Gastroesophageal sphincter (tissue), 4 donors: ENCODE measurements at regions not wholly inside any gene's neighbourhood (a gene's known extent, or its start where the extent isn't known, plus 50 kb on each side); places are given as distances from the start of the nearest gene placed in this dataset.

Experiments
- ATAC-seq: fragments of 150-250 bp; one replicate; pipeline ENCODE4 v1.9.1; 2016; ENCODE audit warnings: mild to moderate bottlenecking, moderate library complexity
- H3K27ac ChIP-seq, 4 donors: fragments of 200-600 bp; sonication (generic) in 3 of 4; 1 replicate in 3 of 4; 2 replicates in 1 of 4; pipeline ENCODE4 v1.5.1; 2016 to 2019
- H3K27me3 ChIP-seq: fragments of 200-600 bp; sonication (generic); one replicate; pipeline ENCODE4 v1.5.1; 2019
- H3K36me3 ChIP-seq, 2 donors: fragments of 200-600 bp; sonication (generic); one replicate each; pipeline ENCODE4 v1.5.1; 2019; ENCODE audit warnings: control low read depth in 1 of 2
- H3K4me1 ChIP-seq, 3 donors: fragments of 200-600 bp; sonication (generic); 1 replicate in 2 of 3; 2 replicates in 1 of 3; pipeline ENCODE4 v1.5.1; 2016 to 2019; ENCODE audit warnings: control low read depth in 2 of 3
- H3K4me3 ChIP-seq, 2 donors: fragments of 200-600 bp; sonication (generic); one replicate each; pipeline ENCODE4 v1.5.1; 2019; ENCODE audit warnings: mild to moderate bottlenecking in 1 of 2, moderate library complexity in 1 of 2
- H3K9me3 ChIP-seq, 3 donors: fragments of 200-600 bp; sonication (generic); one replicate each; pipeline ENCODE4 v1.5.1; 2017 to 2019; ENCODE audit warnings: control low read depth in 2 of 3
- EP300 ChIP-seq: sonication (generic); formaldehyde crosslinking; IDR thresholded peaks from one replicate; pipeline ENCODE4 v1.6.1; 2017; ENCODE audit warnings: antibody characterized with exemption, mild to moderate bottlenecking
- POLR2A ChIP-seq, 2 donors: fragments of 450-650 bp; IDR thresholded peaks; one replicate each; pipeline ENCODE4 v1.6.1; 2017; ENCODE audit warnings: antibody characterized with exemption in 2 of 2, mild to moderate bottlenecking in 2 of 2, moderate library complexity in 1 of 2
- POLR2AphosphoS5 ChIP-seq: sonication (generic); formaldehyde crosslinking; IDR thresholded peaks from one replicate; pipeline ENCODE4 v1.6.1; 2017; ENCODE audit warnings: antibody characterized with exemption
- WGBS, 2 donors: methylation state at CpG; one replicate each; pipeline ENCODE4 v1.1.5; 2018; ENCODE audit warnings: low coverage in 1 of 2; 5-methylcytosine and 5-hydroxymethylcytosine counted together
- TF ChIP-seq, protein P1 (sequence below), 4 experiments: fragments of 200-600 bp in 2 of 4; fragments of 450-650 bp in 2 of 4; sonication (generic) in 1 of 4; IDR thresholded peaks; one replicate each; pipeline ENCODE4 v1.5.1; 2017 to 2019; ENCODE audit warnings: antibody characterized with exemption in 4 of 4, mild to moderate bottlenecking in 2 of 4, moderate library complexity in 2 of 4

DNA sequence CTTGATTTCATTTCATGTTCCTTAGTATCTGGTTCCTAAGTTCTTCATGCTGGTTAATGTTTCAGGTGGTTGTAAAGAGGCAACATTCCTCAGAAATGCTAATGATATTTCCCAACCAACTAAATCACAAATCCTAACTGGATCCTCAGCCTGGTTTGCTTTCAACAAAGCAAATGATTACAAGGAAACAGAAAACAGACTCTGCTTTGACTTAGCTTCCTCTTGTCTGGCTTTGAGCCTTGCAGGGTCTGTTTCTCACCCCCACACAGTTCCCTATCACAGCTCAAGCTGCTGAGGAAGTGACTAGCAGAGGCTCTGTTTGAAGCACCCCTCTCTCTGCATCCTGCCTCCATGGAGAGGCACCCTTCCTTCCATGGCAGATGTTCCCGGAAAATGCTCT is 130.2 kb upstream of the CTTNBP2 start:
- no peak for ATAC-seq
- TF ChIP-seq POLR2A (IDR thresholded peaks at IDR 0.05) (no peak), POLR2AphosphoS5 (no peak), EP300 (no peak)
- TF ChIP-seq, protein P1, sequence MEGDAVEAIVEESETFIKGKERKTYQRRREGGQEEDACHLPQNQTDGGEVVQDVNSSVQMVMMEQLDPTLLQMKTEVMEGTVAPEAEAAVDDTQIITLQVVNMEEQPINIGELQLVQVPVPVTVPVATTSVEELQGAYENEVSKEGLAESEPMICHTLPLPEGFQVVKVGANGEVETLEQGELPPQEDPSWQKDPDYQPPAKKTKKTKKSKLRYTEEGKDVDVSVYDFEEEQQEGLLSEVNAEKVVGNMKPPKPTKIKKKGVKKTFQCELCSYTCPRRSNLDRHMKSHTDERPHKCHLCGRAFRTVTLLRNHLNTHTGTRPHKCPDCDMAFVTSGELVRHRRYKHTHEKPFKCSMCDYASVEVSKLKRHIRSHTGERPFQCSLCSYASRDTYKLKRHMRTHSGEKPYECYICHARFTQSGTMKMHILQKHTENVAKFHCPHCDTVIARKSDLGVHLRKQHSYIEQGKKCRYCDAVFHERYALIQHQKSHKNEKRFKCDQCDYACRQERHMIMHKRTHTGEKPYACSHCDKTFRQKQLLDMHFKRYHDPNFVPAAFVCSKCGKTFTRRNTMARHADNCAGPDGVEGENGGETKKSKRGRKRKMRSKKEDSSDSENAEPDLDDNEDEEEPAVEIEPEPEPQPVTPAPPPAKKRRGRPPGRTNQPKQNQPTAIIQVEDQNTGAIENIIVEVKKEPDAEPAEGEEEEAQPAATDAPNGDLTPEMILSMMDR (IDR thresholded peaks at IDR 0.05) = no peak
- no peak overlapping the region for H3K4me3 ChIP-seq
- H3K4me1 ChIP-seq = no peaks in the 10 kb centered on the region
- peaks cover 0 to 8% (median 0%) of the 10 kb centered on the region in 3 donors for H3K9me3 ChIP-seq
- H3K27me3 ChIP-seq = no peaks in the 10 kb centered on the region
- 43% methylated on average over 1 of the region's 1 CpG; no CpG with 5 or more reads in 1 of the 2 donors for WGBS, 2 donors
- H3K36me3 ChIP-seq = no peaks in the 10 kb centered on the region
- H3K27ac ChIP-seq = no peak overlapping the region

DNA sequence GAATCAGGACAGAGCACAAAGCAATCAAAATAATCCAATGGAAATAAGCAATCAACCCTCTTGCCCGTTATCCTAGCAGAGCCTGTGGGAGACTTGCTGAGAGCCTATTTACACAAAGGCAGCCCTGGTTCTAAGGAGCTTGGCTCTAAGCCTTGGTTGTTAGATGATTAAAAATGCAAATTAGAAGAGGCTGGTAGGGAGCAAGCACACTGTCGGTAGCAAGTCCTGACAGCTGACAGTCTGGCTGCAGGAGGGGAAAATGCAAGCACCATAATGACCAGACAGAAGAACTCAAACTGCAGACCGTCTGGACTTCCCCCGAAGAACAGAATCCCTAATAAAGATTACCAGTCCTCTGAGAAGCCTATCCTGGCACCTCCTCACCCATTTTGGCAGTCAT is 131.8 kb upstream of the CTTNBP2 start:
- no peaks in the 10 kb centered on the region for H3K27me3 ChIP-seq
- H3K4me3 ChIP-seq = no peak overlapping the region
- no peaks in the 10 kb centered on the region for H3K36me3 ChIP-seq
- ATAC-seq = no peak
- H3K9me3 ChIP-seq = peaks cover 0 to 8% (median 0%) of the 10 kb centered on the region in 3 donors
- no peak overlapping the region for H3K27ac ChIP-seq
- no peaks in the 10 kb centered on the region for H3K4me1 ChIP-seq
- WGBS, 2 donors = 32 to 54% methylated on average over 2 of the region's 4 CpGs
- TF ChIP-seq POLR2AphosphoS5 (no peak), EP300 (no peak), POLR2A (IDR thresholded peaks at IDR 0.05) (no peak)
- TF ChIP-seq, protein P1 (IDR thresholded peaks at IDR 0.05) = no peak

- no peak for ATAC-seq
- 33 to 52% methylated on average over 4 of the region's 5 CpGs for WGBS, 2 donors
- H3K4me3 ChIP-seq = no peak overlapping the region
- no peak overlapping the region for H3K27ac ChIP-seq
- H3K36me3 ChIP-seq = no peaks in the 10 kb centered on the region
- TF ChIP-seq EP300 = no peak
- TF ChIP-seq POLR2A (IDR thresholded peaks at IDR 0.05) = no peak
- TF ChIP-seq, protein P1 (IDR thresholded peaks at IDR 0.05) = no peak
- no peak for TF ChIP-seq POLR2AphosphoS5
- H3K4me1 ChIP-seq = no peaks in the 10 kb centered on the region
- H3K27me3 ChIP-seq = no peaks in the 10 kb centered on the region
- H3K9me3 ChIP-seq = peaks cover 0 to 8% (median 0%) of the 10 kb centered on the region in 3 donors
These were observed 133.7 kb upstream of the CTTNBP2 start for GRCh38 chr7:118006979-118007378.

DNA sequence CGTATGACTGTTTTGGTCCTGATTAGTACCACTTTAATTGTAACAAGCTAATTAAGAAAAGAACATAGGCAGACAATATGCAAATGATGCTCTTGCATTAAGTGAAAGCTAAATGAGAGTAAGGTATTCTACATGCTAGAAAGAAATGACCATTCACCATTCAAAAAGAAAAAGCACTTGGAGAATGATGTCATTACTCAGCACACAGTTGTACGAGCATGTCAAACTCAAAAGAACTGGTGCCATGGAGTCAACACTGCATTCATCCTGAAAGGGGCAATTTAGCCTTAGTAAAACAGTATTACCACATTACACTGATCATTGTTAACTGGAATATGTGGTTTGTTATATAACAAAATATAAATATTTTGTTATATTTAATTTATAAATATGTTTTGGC is 136.2 kb upstream of the CTTNBP2 start:
- Histone ChIP-seq H3K36me3 (no peaks in the 10 kb centered on the region), H3K27ac (no peak overlapping the region), H3K9me3 (peaks cover 0 to 8% (median 0%) of the 10 kb centered on the region in 3 donors), H3K4me1 (no peaks in the 10 kb centered on the region), H3K4me3 (no peak overlapping the region), H3K27me3 (no peaks in the 10 kb centered on the region)
- WGBS, 2 donors = 79% methylated on average over 2 of the region's 2 CpGs
- no peak for ATAC-seq
- TF ChIP-seq EP300 (no peak), POLR2AphosphoS5 (no peak), POLR2A (IDR thresholded peaks at IDR 0.05) (no peak)
- TF ChIP-seq, protein P1 (IDR thresholded peaks at IDR 0.05) = no peak

GRCh38 chr7:118011652-118012051 is 138.4 kb upstream of the CTTNBP2 start:
- TF ChIP-seq, protein P1 (IDR thresholded peaks at IDR 0.05) = no peak
- TF ChIP-seq POLR2AphosphoS5 = no peak
- TF ChIP-seq EP300 = no peak
- no peak for TF ChIP-seq POLR2A (IDR thresholded peaks at IDR 0.05)
- Histone ChIP-seq H3K9me3 (peaks cover 0 to 8% (median 0%) of the 10 kb centered on the region in 3 donors), H3K27me3 (no peaks in the 10 kb centered on the region), H3K36me3 (no peaks in the 10 kb centered on the region), H3K4me1 (no peaks in the 10 kb centered on the region), H3K4me3 (no peak overlapping the region), H3K27ac (no peak overlapping the region)
- WGBS, 2 donors = 63 to 89% methylated on average over 3 of the region's 3 CpGs
- ATAC-seq = no peak
